ENCODE measurements at regions not wholly inside any gene's neighbourhood (a gene's known extent, or its start where the extent isn't known, plus 50 kb on each side); places are given as distances from the start of the nearest gene placed in this dataset.

DNA sequence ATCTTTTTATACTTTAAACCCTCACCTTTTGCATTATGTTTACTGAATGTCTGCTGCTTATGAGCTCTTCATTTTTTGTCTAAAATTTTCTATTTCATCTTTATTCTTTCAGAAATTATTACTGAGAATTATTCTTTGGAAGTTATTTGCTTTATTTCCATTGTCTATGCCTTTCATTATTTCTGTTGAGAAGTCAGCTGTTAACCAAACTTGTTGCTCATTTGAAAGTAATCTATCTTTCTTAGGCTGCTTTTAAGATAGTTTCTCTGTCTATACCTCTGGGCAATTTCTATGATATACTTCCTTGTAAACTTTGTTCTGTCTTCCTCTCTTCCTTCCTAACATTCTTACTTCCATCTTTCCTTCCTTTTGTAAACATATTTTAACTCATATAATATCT, 1165.9 kb upstream of the CELF2 start:
- TF ChIP-seq, protein P1, sequence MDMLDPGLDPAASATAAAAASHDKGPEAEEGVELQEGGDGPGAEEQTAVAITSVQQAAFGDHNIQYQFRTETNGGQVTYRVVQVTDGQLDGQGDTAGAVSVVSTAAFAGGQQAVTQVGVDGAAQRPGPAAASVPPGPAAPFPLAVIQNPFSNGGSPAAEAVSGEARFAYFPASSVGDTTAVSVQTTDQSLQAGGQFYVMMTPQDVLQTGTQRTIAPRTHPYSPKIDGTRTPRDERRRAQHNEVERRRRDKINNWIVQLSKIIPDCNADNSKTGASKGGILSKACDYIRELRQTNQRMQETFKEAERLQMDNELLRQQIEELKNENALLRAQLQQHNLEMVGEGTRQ (IDR thresholded peaks at IDR 0.05) = no peak
- TF ChIP-seq, protein P2, sequence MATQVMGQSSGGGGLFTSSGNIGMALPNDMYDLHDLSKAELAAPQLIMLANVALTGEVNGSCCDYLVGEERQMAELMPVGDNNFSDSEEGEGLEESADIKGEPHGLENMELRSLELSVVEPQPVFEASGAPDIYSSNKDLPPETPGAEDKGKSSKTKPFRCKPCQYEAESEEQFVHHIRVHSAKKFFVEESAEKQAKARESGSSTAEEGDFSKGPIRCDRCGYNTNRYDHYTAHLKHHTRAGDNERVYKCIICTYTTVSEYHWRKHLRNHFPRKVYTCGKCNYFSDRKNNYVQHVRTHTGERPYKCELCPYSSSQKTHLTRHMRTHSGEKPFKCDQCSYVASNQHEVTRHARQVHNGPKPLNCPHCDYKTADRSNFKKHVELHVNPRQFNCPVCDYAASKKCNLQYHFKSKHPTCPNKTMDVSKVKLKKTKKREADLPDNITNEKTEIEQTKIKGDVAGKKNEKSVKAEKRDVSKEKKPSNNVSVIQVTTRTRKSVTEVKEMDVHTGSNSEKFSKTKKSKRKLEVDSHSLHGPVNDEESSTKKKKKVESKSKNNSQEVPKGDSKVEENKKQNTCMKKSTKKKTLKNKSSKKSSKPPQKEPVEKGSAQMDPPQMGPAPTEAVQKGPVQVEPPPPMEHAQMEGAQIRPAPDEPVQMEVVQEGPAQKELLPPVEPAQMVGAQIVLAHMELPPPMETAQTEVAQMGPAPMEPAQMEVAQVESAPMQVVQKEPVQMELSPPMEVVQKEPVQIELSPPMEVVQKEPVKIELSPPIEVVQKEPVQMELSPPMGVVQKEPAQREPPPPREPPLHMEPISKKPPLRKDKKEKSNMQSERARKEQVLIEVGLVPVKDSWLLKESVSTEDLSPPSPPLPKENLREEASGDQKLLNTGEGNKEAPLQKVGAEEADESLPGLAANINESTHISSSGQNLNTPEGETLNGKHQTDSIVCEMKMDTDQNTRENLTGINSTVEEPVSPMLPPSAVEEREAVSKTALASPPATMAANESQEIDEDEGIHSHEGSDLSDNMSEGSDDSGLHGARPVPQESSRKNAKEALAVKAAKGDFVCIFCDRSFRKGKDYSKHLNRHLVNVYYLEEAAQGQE (IDR thresholded peaks at IDR 0.05) = no peak
- TF ChIP-seq SMC3 (IDR thresholded peaks at IDR 0.05) (no peak), POLR2A (IDR thresholded peaks at IDR 0.05; ENCODE audit: low read length) (no peak)
- TF ChIP-seq, protein P3, sequence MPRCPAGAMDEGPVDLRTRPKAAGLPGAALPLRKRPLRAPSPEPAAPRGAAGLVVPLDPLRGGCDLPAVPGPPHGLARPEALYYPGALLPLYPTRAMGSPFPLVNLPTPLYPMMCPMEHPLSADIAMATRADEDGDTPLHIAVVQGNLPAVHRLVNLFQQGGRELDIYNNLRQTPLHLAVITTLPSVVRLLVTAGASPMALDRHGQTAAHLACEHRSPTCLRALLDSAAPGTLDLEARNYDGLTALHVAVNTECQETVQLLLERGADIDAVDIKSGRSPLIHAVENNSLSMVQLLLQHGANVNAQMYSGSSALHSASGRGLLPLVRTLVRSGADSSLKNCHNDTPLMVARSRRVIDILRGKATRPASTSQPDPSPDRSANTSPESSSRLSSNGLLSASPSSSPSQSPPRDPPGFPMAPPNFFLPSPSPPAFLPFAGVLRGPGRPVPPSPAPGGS (IDR thresholded peaks at IDR 0.05) = no peak
- TF ChIP-seq, protein P4, sequence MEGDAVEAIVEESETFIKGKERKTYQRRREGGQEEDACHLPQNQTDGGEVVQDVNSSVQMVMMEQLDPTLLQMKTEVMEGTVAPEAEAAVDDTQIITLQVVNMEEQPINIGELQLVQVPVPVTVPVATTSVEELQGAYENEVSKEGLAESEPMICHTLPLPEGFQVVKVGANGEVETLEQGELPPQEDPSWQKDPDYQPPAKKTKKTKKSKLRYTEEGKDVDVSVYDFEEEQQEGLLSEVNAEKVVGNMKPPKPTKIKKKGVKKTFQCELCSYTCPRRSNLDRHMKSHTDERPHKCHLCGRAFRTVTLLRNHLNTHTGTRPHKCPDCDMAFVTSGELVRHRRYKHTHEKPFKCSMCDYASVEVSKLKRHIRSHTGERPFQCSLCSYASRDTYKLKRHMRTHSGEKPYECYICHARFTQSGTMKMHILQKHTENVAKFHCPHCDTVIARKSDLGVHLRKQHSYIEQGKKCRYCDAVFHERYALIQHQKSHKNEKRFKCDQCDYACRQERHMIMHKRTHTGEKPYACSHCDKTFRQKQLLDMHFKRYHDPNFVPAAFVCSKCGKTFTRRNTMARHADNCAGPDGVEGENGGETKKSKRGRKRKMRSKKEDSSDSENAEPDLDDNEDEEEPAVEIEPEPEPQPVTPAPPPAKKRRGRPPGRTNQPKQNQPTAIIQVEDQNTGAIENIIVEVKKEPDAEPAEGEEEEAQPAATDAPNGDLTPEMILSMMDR (IDR thresholded peaks at IDR 0.05) = no peak
